ENCODE measurements at regions not wholly inside any gene's neighbourhood (a gene's known extent, or its start where the extent isn't known, plus 50 kb on each side); places are given as distances from the start of the nearest gene placed in this dataset.
"Not testable (repeated sequence)": the region's sequence is repeated elsewhere in the genome, so short reads cannot be mapped to it uniquely, and the experiment has no call there.

DNA sequence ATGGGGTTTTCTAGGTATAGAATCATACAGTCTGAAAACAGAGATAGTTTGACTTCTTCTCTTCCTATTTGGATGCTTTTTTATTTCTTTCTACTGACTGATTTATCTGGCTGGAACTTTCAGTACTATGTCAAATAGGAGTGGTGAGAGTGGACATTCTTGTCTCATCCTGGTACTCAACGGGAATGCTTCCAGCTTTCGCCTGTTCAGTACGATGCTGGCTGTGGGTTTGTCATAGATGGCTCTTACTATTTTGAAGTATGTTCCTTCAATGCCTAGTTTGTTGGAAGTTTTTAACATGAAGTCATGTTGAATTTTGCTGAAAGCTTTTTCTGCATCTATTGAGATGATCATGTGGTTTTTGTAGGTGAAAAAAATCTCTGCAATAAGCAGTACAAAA is 730.4 kb downstream of the PLCL1 start:
- TF ChIP-seq, protein P1, sequence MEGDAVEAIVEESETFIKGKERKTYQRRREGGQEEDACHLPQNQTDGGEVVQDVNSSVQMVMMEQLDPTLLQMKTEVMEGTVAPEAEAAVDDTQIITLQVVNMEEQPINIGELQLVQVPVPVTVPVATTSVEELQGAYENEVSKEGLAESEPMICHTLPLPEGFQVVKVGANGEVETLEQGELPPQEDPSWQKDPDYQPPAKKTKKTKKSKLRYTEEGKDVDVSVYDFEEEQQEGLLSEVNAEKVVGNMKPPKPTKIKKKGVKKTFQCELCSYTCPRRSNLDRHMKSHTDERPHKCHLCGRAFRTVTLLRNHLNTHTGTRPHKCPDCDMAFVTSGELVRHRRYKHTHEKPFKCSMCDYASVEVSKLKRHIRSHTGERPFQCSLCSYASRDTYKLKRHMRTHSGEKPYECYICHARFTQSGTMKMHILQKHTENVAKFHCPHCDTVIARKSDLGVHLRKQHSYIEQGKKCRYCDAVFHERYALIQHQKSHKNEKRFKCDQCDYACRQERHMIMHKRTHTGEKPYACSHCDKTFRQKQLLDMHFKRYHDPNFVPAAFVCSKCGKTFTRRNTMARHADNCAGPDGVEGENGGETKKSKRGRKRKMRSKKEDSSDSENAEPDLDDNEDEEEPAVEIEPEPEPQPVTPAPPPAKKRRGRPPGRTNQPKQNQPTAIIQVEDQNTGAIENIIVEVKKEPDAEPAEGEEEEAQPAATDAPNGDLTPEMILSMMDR (conservative IDR thresholded peaks at IDR 0.05; ENCODE audit: low read depth), result no peak
- H3K27ac ChIP-seq, result no peak overlapping the region
- POLR2A ChIA-PET (ENCODE audit: low non-redundant PET), result no interaction called here
- CTCF ChIA-PET, result no interaction called here
- DNase-seq (ENCODE audit: low spot score), result no peak

DNA sequence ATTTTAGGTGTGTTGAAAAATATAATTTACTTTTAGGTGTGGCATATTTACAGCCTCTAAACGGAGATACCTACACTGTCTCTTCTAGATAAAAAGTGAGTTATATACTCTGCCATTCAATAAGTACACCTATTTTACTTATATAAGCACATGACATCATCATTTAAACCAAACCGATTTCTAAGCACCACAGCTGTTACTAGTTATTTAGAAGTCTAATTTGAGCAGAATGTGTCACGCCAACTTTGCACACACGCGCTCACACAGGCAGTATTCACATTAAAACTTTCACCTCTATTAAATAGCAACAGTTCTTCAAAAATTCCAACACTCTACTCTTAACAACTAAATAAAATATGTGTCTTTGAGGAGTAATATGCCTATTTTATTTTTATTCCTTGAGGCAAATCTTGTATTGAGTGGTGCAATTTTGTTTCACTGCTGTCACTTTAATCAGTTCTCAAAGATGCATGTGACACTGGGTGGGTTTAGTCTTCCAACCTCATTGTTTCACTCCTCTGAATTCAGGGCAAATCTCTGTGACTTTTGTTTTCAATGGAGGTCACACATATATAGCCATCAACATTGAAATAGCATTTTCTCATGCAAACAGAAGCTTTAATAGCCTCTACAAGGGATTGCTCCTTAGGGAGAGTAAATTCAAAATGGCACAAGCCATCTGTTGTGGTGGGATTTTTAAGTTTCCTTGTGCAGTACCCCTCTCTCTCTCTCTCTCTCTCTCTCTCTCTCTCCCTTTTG is 721.0 kb downstream of the PLCL1 start:
- no peak for DNase-seq (ENCODE audit: low spot score)
- no peak overlapping the region for H3K27ac ChIP-seq
- POLR2A ChIA-PET (ENCODE audit: low non-redundant PET), result no interaction called here
- CTCF ChIA-PET, result no interaction called here
- TF ChIP-seq, protein P1 (conservative IDR thresholded peaks at IDR 0.05; ENCODE audit: low read depth), result no peak

DNA sequence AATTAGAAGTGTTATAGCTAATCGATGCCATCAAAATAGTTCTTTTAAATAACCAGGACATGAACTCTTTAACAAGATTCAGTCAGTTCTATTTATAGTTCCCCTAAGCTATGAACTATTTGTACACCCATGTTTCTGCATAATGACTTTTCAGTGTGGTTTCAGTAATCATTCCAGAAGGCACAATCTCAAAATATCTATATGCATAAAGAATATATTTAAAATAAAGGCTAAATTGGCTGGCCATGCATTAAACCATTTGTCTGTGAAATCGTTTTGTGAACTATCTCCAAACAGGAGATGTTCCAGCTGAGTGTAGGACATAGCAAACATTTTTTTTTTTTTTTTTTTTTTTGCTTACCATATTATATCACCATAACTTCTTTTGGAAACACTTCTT is 719.3 kb downstream of the PLCL1 start:
- POLR2A ChIA-PET (ENCODE audit: low non-redundant PET), result no interaction called here
- CTCF ChIA-PET, result interaction anchor here (0.7 kb wide), 2 partner anchors 33 to 612 kb away, joined by 4 to 5 read pairs; no protein-coding TSS in a partner anchor

DNA sequence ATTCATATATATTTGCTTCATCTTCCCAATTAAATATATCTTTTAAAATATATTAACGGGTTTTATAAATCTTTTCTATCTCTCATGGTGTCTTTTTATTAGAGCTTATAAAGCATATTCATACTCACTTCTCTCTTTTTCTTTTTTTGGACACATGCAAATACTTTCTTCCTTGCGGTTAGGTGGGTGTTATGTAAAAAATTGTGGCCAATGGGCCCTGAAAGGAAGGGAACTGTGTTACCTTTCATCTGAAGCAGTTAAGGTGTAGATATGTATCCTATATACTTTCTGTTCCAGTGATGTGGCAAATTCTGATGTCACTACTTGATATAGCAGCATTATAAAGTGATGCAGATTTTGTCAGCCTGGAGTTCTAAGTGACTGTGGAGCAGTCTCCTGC is 714.5 kb downstream of the PLCL1 start:
- TF ChIP-seq, protein P1 (conservative IDR thresholded peaks at IDR 0.05; ENCODE audit: low read depth), result no peak
- CTCF ChIA-PET, result no interaction called here
- no peak for DNase-seq (ENCODE audit: low spot score)
- POLR2A ChIA-PET (ENCODE audit: low non-redundant PET), result no interaction called here
- no peak overlapping the region for H3K27ac ChIP-seq

More for the DNA sequence above, 719.3 kb downstream of the PLCL1 start:
- no peak overlapping the region for H3K27ac ChIP-seq
- DNase-seq (ENCODE audit: low spot score), result no peak
- TF ChIP-seq, protein P1 (conservative IDR thresholded peaks at IDR 0.05; ENCODE audit: low read depth), result no peak

DNA sequence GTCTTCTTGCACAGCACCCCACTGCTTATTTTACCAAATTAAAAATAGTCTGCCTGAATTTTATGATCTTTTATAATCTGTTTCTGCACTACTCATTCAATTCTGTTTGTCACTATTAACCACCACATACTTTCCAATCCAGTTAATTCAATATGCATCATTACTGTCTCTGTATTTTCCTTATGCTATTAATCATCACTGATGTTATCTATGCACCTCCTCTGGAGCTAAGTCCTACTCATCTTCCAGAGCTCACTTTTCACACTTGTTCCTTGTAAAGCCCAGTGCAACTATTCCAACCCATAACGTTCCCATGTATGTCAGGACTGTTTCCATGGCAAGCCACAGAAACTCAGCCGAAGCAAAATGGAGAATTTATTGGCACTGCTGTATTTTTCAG is 713.6 kb downstream of the PLCL1 start:
- no peak overlapping the region for H3K27ac ChIP-seq
- DNase-seq (ENCODE audit: low spot score), result no peak
- ChIA-PET POLR2A (ENCODE audit: low non-redundant PET) (no interaction called here), CTCF (interaction anchor here (0.6 kb wide), 1 partner anchor 198 kb away, joined by 4 read pairs; no protein-coding TSS in a partner anchor)
- TF ChIP-seq, protein P1 (conservative IDR thresholded peaks at IDR 0.05; ENCODE audit: low read depth), result no peak

DNA sequence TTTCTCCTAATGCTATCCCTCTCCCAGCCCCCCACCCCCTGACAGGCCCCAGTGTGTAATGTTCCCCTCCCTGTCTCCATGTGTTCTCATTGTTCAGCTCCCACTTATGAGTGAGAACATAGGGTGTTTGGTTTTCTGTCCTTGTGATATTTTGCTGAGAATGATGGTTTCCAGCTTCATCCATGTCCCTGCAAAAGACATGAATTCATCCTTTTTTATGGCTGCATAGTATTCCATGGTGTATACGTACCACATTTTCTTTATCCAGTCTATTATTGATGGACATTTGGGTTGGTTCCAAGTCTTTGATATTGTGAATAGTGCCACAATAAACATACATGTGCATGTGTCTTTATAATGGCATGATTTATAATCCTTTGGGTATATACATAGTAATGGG is 704.2 kb downstream of the PLCL1 start:
- DNase-seq (ENCODE audit: low spot score); CTCF ChIA-PET; H3K27ac ChIP-seq; POLR2A ChIA-PET (ENCODE audit: low non-redundant PET): not testable (repeated sequence)

DNA sequence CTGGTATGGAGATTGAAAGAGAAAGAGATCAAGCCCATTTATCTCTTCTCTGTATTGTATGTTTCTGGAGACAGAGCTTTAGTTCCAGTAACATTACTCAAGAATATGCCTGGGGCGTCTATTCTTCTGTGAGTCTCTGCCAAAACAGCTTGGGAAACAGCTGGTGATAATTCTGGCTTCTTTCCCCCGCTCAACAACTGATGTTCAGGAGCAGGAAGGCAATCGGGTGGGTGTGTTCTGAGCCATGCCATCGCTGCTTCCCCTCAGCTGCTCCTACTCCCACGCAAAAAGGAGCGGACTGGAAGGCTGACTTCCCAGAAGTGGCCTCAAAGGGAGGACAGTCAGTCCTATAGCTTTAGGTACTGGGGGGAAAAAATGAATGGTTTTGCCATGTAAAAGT is 695.1 kb downstream of the PLCL1 start:
- no peak for DNase-seq (ENCODE audit: low spot score)
- ChIA-PET CTCF (no interaction called here), POLR2A (ENCODE audit: low non-redundant PET) (no interaction called here)
- TF ChIP-seq, protein P1 (conservative IDR thresholded peaks at IDR 0.05; ENCODE audit: low read depth), result no peak
- H3K27ac ChIP-seq, result no peak overlapping the region

Measured in RWPE1 (cell line).